Naive thymus-derived CD8-positive, alpha-beta T cell (primary cell): ENCODE measurements at regions not wholly inside any gene's neighbourhood (a gene's known extent, or its start where the extent isn't known, plus 50 kb on each side); places are given as distances from the start of the nearest gene placed in this dataset.

Experiments
- ATAC-seq, 2 donors: fragments of 150-1000 bp; cut with Tn5 transposase in 1 of 2; sonication (Bioruptor Pico), chemical (Tn5 transposase) in 1 of 2; 1 replicate in 1 of 2; 2 replicates in 1 of 2; pipeline ENCODE4 v1.10.0; 2021; ENCODE audit warnings: mild to moderate bottlenecking in 2 of 2, moderate library complexity in 2 of 2
- POLR2A ChIA-PET: fragments of 350-600 bp; sonication (Branson Sonifier 250); formaldehyde crosslinking; loops from one replicate; lab custom pipeline; 2021; ENCODE audit warnings: antibody characterized with exemption; lab: Charles Lee
- DNase-seq, 10 donors: peaks; one replicate each; pipeline versions ENCODE4 v3.0.0 to v3.0.0-alpha.2; 2020 to 2022
- H3K27ac Mint-ChIP-seq, 10 donors: one replicate each; pipeline ENCODE4 v1.8.0; 2020 to 2022; ENCODE audit warnings: mild to moderate bottlenecking in 10 of 10, mixed read lengths in 10 of 10, moderate library complexity in 4 of 10, inconsistent platforms in 1 of 10
- H3K27me3 Mint-ChIP-seq, 5 donors: one replicate each; pipeline ENCODE4 v1.8.0; 2021 to 2022; ENCODE audit warnings: mixed read lengths in 5 of 5
- H3K36me3 Mint-ChIP-seq, 3 donors: one replicate each; pipeline ENCODE4 v1.8.0; 2020 to 2022; ENCODE audit warnings: mixed read lengths in 3 of 3, mild to moderate bottlenecking in 2 of 3, inconsistent platforms in 1 of 3
- H3K4me1 Mint-ChIP-seq, 4 donors: one replicate each; pipeline ENCODE4 v1.8.0; 2021 to 2022; ENCODE audit warnings: mixed read lengths in 4 of 4
- H3K4me3 Mint-ChIP-seq, 10 donors: one replicate each; pipeline ENCODE4 v1.8.0; 2020 to 2022; ENCODE audit warnings: mild to moderate bottlenecking in 10 of 10, mixed read lengths in 10 of 10, moderate library complexity in 6 of 10, inconsistent platforms in 1 of 10
- H3K9me3 Mint-ChIP-seq, 9 donors: one replicate each; pipeline ENCODE4 v1.8.0; 2020 to 2022; ENCODE audit warnings: mixed read lengths in 9 of 9, mild to moderate bottlenecking in 3 of 9, inconsistent platforms in 1 of 9, moderate library complexity in 1 of 9

- H3K36me3 Mint-ChIP-seq = no peaks in the 10 kb centered on the region
- no peak overlapping the region for H3K4me3 Mint-ChIP-seq
- H3K9me3 Mint-ChIP-seq = peaks cover 0 to 5% (median 0%) of the 10 kb centered on the region in 9 donors
- H3K27me3 Mint-ChIP-seq = peaks cover 7 to 15% (median 12%) of the 10 kb centered on the region in 5 donors
- DNase-seq = peak in 1 of 10 donors; percentile 1
- ATAC-seq = no peak
- H3K27ac Mint-ChIP-seq = no peak overlapping the region
- POLR2A ChIA-PET = no interaction called here
- H3K4me1 Mint-ChIP-seq = no peaks in the 10 kb centered on the region
These were observed 260.7 kb upstream of the CSF3R start for GRCh38 chr1:36743286-36744005.

GRCh38 chr1:36741066-36741465 is 258.4 kb upstream of the CSF3R start:
- H3K27ac Mint-ChIP-seq = no peak overlapping the region
- DNase-seq (no peak), ATAC-seq (no peak)
- POLR2A ChIA-PET = no interaction called here
- H3K4me1 Mint-ChIP-seq = no peaks in the 10 kb centered on the region
- peaks cover 0 to 5% (median 0%) of the 10 kb centered on the region in 9 donors for H3K9me3 Mint-ChIP-seq
- H3K4me3 Mint-ChIP-seq = no peak overlapping the region
- no peaks in the 10 kb centered on the region for H3K36me3 Mint-ChIP-seq
- peaks cover 8 to 30% (median 28%) of the 10 kb centered on the region in 5 donors for H3K27me3 Mint-ChIP-seq

DNA sequence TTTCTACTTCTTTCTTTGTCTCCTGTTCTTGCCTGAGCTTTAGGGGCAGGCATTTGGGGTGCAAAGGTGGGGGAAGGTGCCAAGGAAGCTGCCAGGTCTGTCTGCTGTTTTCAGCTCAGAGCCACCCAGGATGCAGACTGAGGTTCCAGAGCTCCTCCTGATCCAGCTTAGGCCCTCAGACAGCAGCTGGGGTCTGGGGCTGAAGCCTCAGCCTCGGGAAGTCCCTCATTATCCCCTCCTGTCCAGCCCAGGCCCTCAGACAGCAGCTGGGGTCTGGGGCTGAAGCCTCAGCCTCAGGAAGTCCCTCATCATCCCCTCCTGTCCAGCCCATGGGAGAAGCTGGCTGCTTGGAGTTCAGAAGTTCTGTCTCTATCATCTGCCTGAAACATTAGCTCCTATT is 257.7 kb upstream of the CSF3R start:
- POLR2A ChIA-PET = no interaction called here
- Mint-ChIP-seq H3K4me3 (no peak overlapping the region), H3K27ac (no peak overlapping the region), H3K4me1 (peaks cover 0 to under 1% (median 0%) of the 10 kb centered on the region in 4 donors), H3K27me3 (peaks cover 8 to 36% (median 31%) of the 10 kb centered on the region in 5 donors), H3K36me3 (no peaks in the 10 kb centered on the region), H3K9me3 (peaks cover 0 to 5% (median 0%) of the 10 kb centered on the region in 9 donors)
- DNase-seq (no peak), ATAC-seq (no peak)

DNA sequence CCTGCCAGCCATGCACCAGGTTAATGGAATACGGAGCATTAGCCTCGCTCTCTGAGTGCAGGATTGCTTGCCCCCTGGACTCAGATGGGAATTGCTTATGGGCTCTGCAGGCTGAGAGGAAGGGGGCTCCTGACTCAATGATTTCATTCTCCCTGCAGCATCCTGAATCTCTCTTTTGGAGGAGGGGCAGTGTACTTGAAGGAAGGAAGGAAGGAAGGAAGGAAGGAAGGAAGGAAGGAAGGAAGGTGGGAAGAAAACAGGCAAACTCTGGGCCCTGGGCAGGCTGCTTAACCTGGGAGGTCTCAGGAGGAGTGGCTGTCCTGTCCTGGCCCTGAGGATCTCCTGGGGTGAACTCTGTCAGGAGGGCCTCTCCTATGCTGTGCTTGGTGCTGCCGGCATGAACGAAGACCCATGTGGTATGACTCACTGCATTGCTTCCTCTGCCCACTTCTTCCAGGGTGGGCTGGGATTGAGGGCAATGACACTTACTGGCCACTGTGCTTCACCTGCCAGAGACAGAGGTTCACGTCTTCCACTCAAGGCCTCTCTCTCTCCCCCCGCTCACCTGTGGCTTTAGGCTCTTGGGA is 257.1 kb upstream of the CSF3R start:
- POLR2A ChIA-PET = no interaction called here
- H3K27ac Mint-ChIP-seq = no peak overlapping the region

GRCh38 chr1:36738245-36738644 is 255.5 kb upstream of the CSF3R start:
- no peak for DNase-seq
- H3K9me3 Mint-ChIP-seq = peaks cover 0 to 5% (median 0%) of the 10 kb centered on the region in 9 donors
- peaks cover 20 to 53% (median 44%) of the 10 kb centered on the region in 5 donors for H3K27me3 Mint-ChIP-seq

More for the DNA sequence above, 257.1 kb upstream of the CSF3R start:
- H3K4me3 Mint-ChIP-seq = no peak overlapping the region
- ATAC-seq (no peak), DNase-seq (no peak)
- H3K4me1 Mint-ChIP-seq = peaks cover 0 to 1% (median 0%) of the 10 kb centered on the region in 4 donors
- no peaks in the 10 kb centered on the region for H3K36me3 Mint-ChIP-seq
- peaks cover 0 to 5% (median 0%) of the 10 kb centered on the region in 9 donors for H3K9me3 Mint-ChIP-seq
- H3K27me3 Mint-ChIP-seq = peaks cover 15 to 43% (median 36%) of the 10 kb centered on the region in 5 donors

DNA sequence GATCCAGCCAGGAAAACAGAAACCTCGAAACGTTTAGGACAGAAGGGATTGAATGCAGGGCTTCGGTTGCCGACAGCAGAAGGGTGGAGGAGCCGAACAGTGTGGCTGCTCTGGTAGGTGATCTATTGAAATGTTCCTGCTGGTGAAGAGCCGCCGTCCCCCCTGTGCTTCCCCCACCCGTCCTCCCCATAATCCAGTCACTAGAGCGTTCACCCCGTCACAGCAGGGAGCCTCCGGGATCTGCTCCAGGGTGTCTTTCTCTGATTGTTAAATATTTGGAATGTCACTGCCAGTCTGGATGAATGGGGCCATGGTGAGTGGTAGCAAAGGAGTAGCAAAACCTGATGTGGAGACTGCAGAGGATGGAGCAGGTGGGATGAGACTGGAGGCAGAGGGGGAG is 255.1 kb upstream of the CSF3R start:
- Mint-ChIP-seq H3K4me3 (no peak overlapping the region), H3K27me3 (peaks cover 20 to 57% (median 45%) of the 10 kb centered on the region in 5 donors), H3K9me3 (peaks cover 0 to 5% (median 0%) of the 10 kb centered on the region in 9 donors), H3K36me3 (no peaks in the 10 kb centered on the region), H3K27ac (no peak overlapping the region), H3K4me1 (peaks cover 0 to 1% (median 0%) of the 10 kb centered on the region in 4 donors)
- no peak for DNase-seq
- POLR2A ChIA-PET = no interaction called here
- no peak for ATAC-seq

More at GRCh38 chr1:36738245-36738644, 255.5 kb upstream of the CSF3R start:
- no peak for ATAC-seq
- Mint-ChIP-seq H3K36me3 (no peaks in the 10 kb centered on the region), H3K4me1 (peaks cover 0 to 1% (median 0%) of the 10 kb centered on the region in 4 donors), H3K4me3 (no peak overlapping the region), H3K27ac (no peak overlapping the region)
- POLR2A ChIA-PET = no interaction called here

DNA sequence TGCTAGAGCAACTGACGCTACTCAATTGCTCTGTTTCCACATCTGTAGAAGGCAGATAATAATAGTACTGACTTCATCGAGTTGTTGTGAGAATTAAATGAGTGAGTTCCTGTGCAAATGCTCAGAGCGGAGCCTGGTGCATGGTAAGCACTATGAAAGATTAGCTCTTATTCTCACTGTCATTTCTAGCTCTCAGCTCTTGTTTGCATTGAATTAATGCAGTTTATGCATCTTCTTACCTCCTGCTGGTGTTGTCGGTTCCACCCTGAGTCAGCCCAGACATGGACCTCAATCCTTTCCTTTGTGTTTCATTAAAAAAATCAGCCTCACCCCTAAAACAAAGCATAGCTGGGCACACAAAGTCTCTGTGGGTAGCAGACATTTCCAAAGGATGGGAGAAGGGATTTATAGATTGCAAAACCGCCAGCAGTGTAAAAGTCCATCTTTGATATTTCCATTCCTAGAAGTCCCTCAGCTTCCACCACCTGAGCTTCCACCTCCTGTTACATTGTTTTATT is 254.4 kb upstream of the CSF3R start:
- no peak for ATAC-seq
- POLR2A ChIA-PET = no interaction called here
- H3K27ac Mint-ChIP-seq = no peak overlapping the region

DNA sequence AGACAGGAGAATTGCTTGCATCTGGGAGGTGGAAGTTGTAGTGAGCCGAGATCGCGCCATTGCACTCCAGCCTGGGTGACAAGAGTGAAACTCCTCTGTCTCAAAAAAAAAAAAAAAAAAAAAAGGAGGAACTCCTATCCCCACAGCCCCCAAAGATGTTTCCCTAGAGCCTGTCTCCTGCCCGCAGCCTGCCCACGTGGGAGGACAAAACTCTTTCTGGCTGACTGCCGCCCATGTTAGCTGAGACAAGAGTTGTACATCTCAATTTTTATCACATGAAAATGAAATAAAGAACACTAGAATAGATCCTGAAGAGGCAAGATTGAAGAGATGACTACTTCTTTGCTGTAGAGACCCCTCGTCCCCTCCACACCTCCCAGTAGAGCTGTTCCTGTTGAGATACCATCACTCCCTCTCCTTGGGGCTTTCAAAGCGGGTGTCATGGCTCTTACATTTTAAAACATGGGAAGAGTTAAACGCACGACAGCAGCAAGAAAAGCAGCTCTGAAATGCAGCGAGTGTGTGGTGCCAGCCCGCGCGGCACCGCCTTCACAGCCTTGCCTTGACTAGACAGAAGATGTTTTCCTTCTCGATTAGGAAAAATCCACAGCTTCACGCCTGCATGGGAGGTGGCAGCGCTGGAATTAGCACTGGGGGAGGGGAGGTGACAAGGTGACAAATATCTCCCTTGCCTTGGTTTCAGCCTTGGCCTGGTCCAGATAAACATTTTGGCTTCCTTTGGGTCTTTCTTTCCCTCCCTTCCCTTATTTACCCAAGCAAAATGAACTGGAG is 253.4 kb upstream of the CSF3R start:
- Mint-ChIP-seq H3K36me3 (no peaks in the 10 kb centered on the region), H3K4me3 (no peak overlapping the region), H3K27me3 (peaks cover 22 to 72% (median 55%) of the 10 kb centered on the region in 5 donors), H3K4me1 (peaks cover 0 to 1% (median 0%) of the 10 kb centered on the region in 4 donors), H3K9me3 (peaks cover 0 to 4% (median 0%) of the 10 kb centered on the region in 9 donors), H3K27ac (peak overlapping the region in 1 of 10 donors; percentile 41)
- ATAC-seq = no peak
- no peak for DNase-seq
- POLR2A ChIA-PET = no interaction called here

More for the DNA sequence above, 254.4 kb upstream of the CSF3R start:
- DNase-seq = no peak
- Mint-ChIP-seq H3K9me3 (peaks cover 0 to 5% (median 0%) of the 10 kb centered on the region in 9 donors), H3K4me3 (no peak overlapping the region), H3K27me3 (peaks cover 20 to 63% (median 48%) of the 10 kb centered on the region in 5 donors), H3K36me3 (no peaks in the 10 kb centered on the region), H3K4me1 (peaks cover 0 to 1% (median 0%) of the 10 kb centered on the region in 4 donors)

GRCh38 chr1:36735436-36735835 is 252.7 kb upstream of the CSF3R start:
- POLR2A ChIA-PET = no interaction called here

GRCh38 chr1:36734356-36734755 is 251.6 kb upstream of the CSF3R start:
- peaks cover 0 to 1% (median 0%) of the 10 kb centered on the region in 4 donors for H3K4me1 Mint-ChIP-seq
- H3K9me3 Mint-ChIP-seq = no peaks in the 10 kb centered on the region
- H3K36me3 Mint-ChIP-seq = no peaks in the 10 kb centered on the region
- ATAC-seq (no peak), DNase-seq (no peak)
- peaks cover 21 to 84% (median 59%) of the 10 kb centered on the region in 5 donors for H3K27me3 Mint-ChIP-seq
- no peak overlapping the region for H3K4me3 Mint-ChIP-seq
- POLR2A ChIA-PET = no interaction called here
- H3K27ac Mint-ChIP-seq = no peak overlapping the region

More at GRCh38 chr1:36735436-36735835, 252.7 kb upstream of the CSF3R start:
- H3K4me3 Mint-ChIP-seq = no peak overlapping the region
- DNase-seq = no peak
- H3K27ac Mint-ChIP-seq = no peak overlapping the region
- no peak for ATAC-seq
- no peaks in the 10 kb centered on the region for H3K9me3 Mint-ChIP-seq
- peaks cover 0 to 1% (median 0%) of the 10 kb centered on the region in 4 donors for H3K4me1 Mint-ChIP-seq
- H3K36me3 Mint-ChIP-seq = no peaks in the 10 kb centered on the region
- peaks cover 21 to 78% (median 58%) of the 10 kb centered on the region in 5 donors for H3K27me3 Mint-ChIP-seq

GRCh38 chr1:36733748-36734147 is 251.0 kb upstream of the CSF3R start:
- H3K36me3 Mint-ChIP-seq = no peaks in the 10 kb centered on the region
- no peak for DNase-seq
- H3K27me3 Mint-ChIP-seq = peaks cover 22 to 88% (median 59%) of the 10 kb centered on the region in 5 donors
- peaks cover 0 to 1% (median 0%) of the 10 kb centered on the region in 4 donors for H3K4me1 Mint-ChIP-seq
- no peak overlapping the region for H3K27ac Mint-ChIP-seq
- no peak for ATAC-seq
- no peaks in the 10 kb centered on the region for H3K9me3 Mint-ChIP-seq
- no peak overlapping the region for H3K4me3 Mint-ChIP-seq
- POLR2A ChIA-PET = no interaction called here

- DNase-seq (no peak), ATAC-seq (no peak)
- Mint-ChIP-seq H3K4me1 (peaks cover 0 to 1% (median 0%) of the 10 kb centered on the region in 4 donors), H3K9me3 (no peaks in the 10 kb centered on the region), H3K27ac (no peak overlapping the region), H3K4me3 (no peak overlapping the region), H3K27me3 (peaks cover 21 to 79% (median 50%) of the 10 kb centered on the region in 5 donors), H3K36me3 (no peaks in the 10 kb centered on the region)
- POLR2A ChIA-PET = no interaction called here
These were observed 249.3 kb upstream of the CSF3R start for GRCh38 chr1:36732015-36732356.
